Naive thymus-derived CD4-positive, alpha-beta T cell (primary cell): ENCODE measurements at regions not wholly inside any gene's neighbourhood (a gene's known extent, or its start where the extent isn't known, plus 50 kb on each side); places are given as distances from the start of the nearest gene placed in this dataset.

Experiments
- ATAC-seq: fragments of 150-1000 bp; cut with Tn5 transposase; 2 replicates; pipeline ENCODE4 v1.10.0; 2021; ENCODE audit warnings: mild to moderate bottlenecking, moderate library complexity
- CTCF ChIA-PET: fragments of 350-600 bp; sonication (Branson Sonifier 250); formaldehyde crosslinking; loops from one replicate; lab custom pipeline; 2021; ENCODE audit warnings: antibody characterized with exemption; lab: Charles Lee
- POLR2A ChIA-PET: fragments of 350-600 bp; sonication (Branson Sonifier 250); formaldehyde crosslinking; loops from one replicate; lab custom pipeline; 2021; ENCODE audit warnings: antibody characterized with exemption, inconsistent platforms; lab: Charles Lee
- DNase-seq, 9 donors: peaks; one replicate each; pipeline versions ENCODE4 v3.0.0 to v3.0.0-alpha.2; 2020 to 2022; ENCODE audit warnings: mixed read lengths in 1 of 9
- H3K27ac ChIP-seq: one replicate; pipeline ENCODE4 v1.7.0; 2013; ENCODE audit warnings: mild to moderate bottlenecking, low read depth, low read length, moderate library complexity
- H3K27me3 ChIP-seq, 2 donors: one replicate each; pipeline ENCODE4 v1.7.0; 2013; ENCODE audit warnings: low read length in 2 of 2, mild to moderate bottlenecking in 2 of 2, moderate library complexity in 2 of 2; ENCODE audit not compliant: control insufficient read depth in 2 of 2, insufficient read depth in 2 of 2
- H3K36me3 ChIP-seq, 3 experiments: 1 replicate in 2 of 3; 2 replicates in 1 of 3; pipeline ENCODE4 v1.7.0; 2013; ENCODE audit warnings: low read length in 3 of 3, mild to moderate bottlenecking in 3 of 3, moderate library complexity in 1 of 3; ENCODE audit not compliant: insufficient read depth in 3 of 3, control insufficient read depth in 2 of 3
- H3K4me1 ChIP-seq, 2 donors: one replicate each; pipeline ENCODE4 v1.7.0; 2013; ENCODE audit warnings: low read length in 2 of 2, mild to moderate bottlenecking in 2 of 2, moderate library complexity in 1 of 2; ENCODE audit not compliant: control insufficient read depth in 2 of 2, insufficient read depth in 2 of 2
- H3K4me3 ChIP-seq: 2 replicates; pipeline ENCODE4 v1.7.0; 2013; ENCODE audit warnings: mild to moderate bottlenecking, low read length
- H3K9me3 ChIP-seq, 3 experiments: 1 replicate in 2 of 3; 2 replicates in 1 of 3; pipeline ENCODE4 v1.7.0; 2013; ENCODE audit warnings: low read length in 3 of 3; ENCODE audit not compliant: control insufficient read depth in 2 of 3
- H3K27ac Mint-ChIP-seq, 9 donors: one replicate each; pipeline ENCODE4 v1.8.0; 2020 to 2022; ENCODE audit warnings: mixed read lengths in 9 of 9, mild to moderate bottlenecking in 8 of 9, moderate library complexity in 5 of 9, inconsistent platforms in 2 of 9
- H3K27me3 Mint-ChIP-seq, 5 donors: one replicate each; pipeline ENCODE4 v1.8.0; 2021 to 2022; ENCODE audit warnings: mixed read lengths in 5 of 5, mild to moderate bottlenecking in 1 of 5
- H3K36me3 Mint-ChIP-seq, 5 donors: one replicate each; pipeline ENCODE4 v1.8.0; 2020 to 2022; ENCODE audit warnings: mixed read lengths in 5 of 5, mild to moderate bottlenecking in 3 of 5, inconsistent platforms in 1 of 5
- H3K4me1 Mint-ChIP-seq, 7 donors: one replicate each; pipeline ENCODE4 v1.8.0; 2020 to 2022; ENCODE audit warnings: mixed read lengths in 7 of 7, mild to moderate bottlenecking in 3 of 7, inconsistent platforms in 1 of 7
- H3K4me3 Mint-ChIP-seq, 10 donors: one replicate each; pipeline ENCODE4 v1.8.0; 2020 to 2022; ENCODE audit warnings: mild to moderate bottlenecking in 10 of 10, mixed read lengths in 10 of 10, moderate library complexity in 6 of 10, inconsistent platforms in 2 of 10
- H3K9me3 Mint-ChIP-seq, 11 donors: one replicate each; pipeline ENCODE4 v1.8.0; 2020 to 2022; ENCODE audit warnings: mixed read lengths in 11 of 11, mild to moderate bottlenecking in 4 of 11, inconsistent platforms in 1 of 11, moderate library complexity in 1 of 11
- intact Hi-C, 2 donors: fragments of 100-400 bp; cut with micrococcal nuclease; formaldehyde crosslinking; loops; one replicate each; pipeline ENCODE4 v1.15.1; 2023

DNA sequence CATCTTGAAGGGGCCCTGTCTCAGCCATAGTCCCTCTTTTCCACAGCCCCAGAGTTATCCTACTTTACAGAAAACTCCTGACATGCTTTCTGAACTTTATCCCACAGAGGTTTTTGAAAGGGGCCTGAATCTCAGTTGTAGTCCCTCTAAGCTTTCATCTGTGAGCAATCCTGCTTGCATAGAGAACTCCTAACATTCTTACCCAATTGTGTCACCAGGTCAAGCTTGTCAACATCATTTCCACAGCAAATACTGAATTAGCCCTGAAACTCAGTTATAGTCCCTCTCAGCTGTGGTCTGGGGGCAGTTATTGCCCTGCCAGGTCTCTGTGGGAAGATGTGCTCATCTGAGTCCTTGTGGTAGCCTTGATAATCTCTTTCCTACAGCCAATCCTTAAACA, 2190.3 kb upstream of the PCDH20 start:
- ChIA-PET POLR2A (no interaction called here), CTCF (no interaction called here)
- H3K4me3 Mint-ChIP-seq = no peak overlapping the region

GRCh38 chr13:63605403-63605802, 2189.8 kb upstream of the PCDH20 start:
- Histone ChIP-seq H3K27ac (no peak overlapping the region), H3K27me3 (no peaks in the 10 kb centered on the region), H3K4me1 (no peaks in the 10 kb centered on the region), H3K4me3 (no peak overlapping the region), H3K36me3 (no peaks in the 10 kb centered on the region), H3K9me3 (peaks cover 0 to 14% (median 0%) of the 10 kb centered on the region in 3 experiments)
- Mint-ChIP-seq H3K36me3 (no peaks in the 10 kb centered on the region), H3K4me3 (no peak overlapping the region), H3K4me1 (no peaks in the 10 kb centered on the region), H3K27ac (no peak overlapping the region), H3K9me3 (peaks cover 3 to 41% (median 19%) of the 10 kb centered on the region in 11 donors), H3K27me3 (no peaks in the 10 kb centered on the region)
- ChIA-PET POLR2A (no interaction called here), CTCF (no interaction called here)
- no peak for ATAC-seq
- intact Hi-C loops = no loop called here
- DNase-seq = no peak

More for the DNA sequence above, 2190.3 kb upstream of the PCDH20 start:
- Mint-ChIP-seq H3K27ac (no peak overlapping the region), H3K9me3 (peaks cover 3 to 38% (median 19%) of the 10 kb centered on the region in 11 donors), H3K36me3 (no peaks in the 10 kb centered on the region), H3K4me1 (no peaks in the 10 kb centered on the region), H3K27me3 (no peaks in the 10 kb centered on the region)
- Histone ChIP-seq H3K4me3 (no peak overlapping the region), H3K4me1 (no peaks in the 10 kb centered on the region), H3K36me3 (no peaks in the 10 kb centered on the region), H3K27me3 (no peaks in the 10 kb centered on the region), H3K27ac (no peak overlapping the region), H3K9me3 (peaks cover 0 to 14% (median 0%) of the 10 kb centered on the region in 3 experiments)
- intact Hi-C loops = no loop called here
- ATAC-seq = no peak
- DNase-seq = no peak

GRCh38 chr13:63595811-63596210, 2180.2 kb upstream of the PCDH20 start:
- H3K4me3 Mint-ChIP-seq = no peak overlapping the region
- H3K4me1 Mint-ChIP-seq = peaks cover 0 to 2% (median 0%) of the 10 kb centered on the region in 7 donors
- peaks cover 0 to 11% (median 3%) of the 10 kb centered on the region in 11 donors for H3K9me3 Mint-ChIP-seq
- H3K4me1 ChIP-seq = no peaks in the 10 kb centered on the region
- H3K36me3 ChIP-seq = no peaks in the 10 kb centered on the region
- no peaks in the 10 kb centered on the region for H3K9me3 ChIP-seq
- POLR2A ChIA-PET = no interaction called here
- DNase-seq (no peak), ATAC-seq (no peak)
- H3K27ac ChIP-seq = no peak overlapping the region
- intact Hi-C loops = no loop called here
- no peak overlapping the region for H3K27ac Mint-ChIP-seq
- no peak overlapping the region for H3K4me3 ChIP-seq
- CTCF ChIA-PET = no interaction called here
- H3K27me3 Mint-ChIP-seq = no peaks in the 10 kb centered on the region
- H3K27me3 ChIP-seq = no peaks in the 10 kb centered on the region
- H3K36me3 Mint-ChIP-seq = no peaks in the 10 kb centered on the region

- Histone ChIP-seq H3K27me3 (no peaks in the 10 kb centered on the region), H3K9me3 (no peaks in the 10 kb centered on the region), H3K27ac (no peak overlapping the region), H3K4me1 (no peaks in the 10 kb centered on the region), H3K36me3 (no peaks in the 10 kb centered on the region), H3K4me3 (no peak overlapping the region)
- no peak overlapping the region for H3K4me3 Mint-ChIP-seq
- intact Hi-C loops = no loop called here
- ChIA-PET CTCF (no interaction called here), POLR2A (no interaction called here)
- H3K9me3 Mint-ChIP-seq = peaks cover 0 to 28% (median 15%) of the 10 kb centered on the region in 11 donors
- H3K27ac Mint-ChIP-seq = no peak overlapping the region
- no peaks in the 10 kb centered on the region for H3K27me3 Mint-ChIP-seq
- H3K4me1 Mint-ChIP-seq = no peaks in the 10 kb centered on the region
- DNase-seq = no peak
- no peaks in the 10 kb centered on the region for H3K36me3 Mint-ChIP-seq
- ATAC-seq = no peak
These were observed 2170.8 kb upstream of the PCDH20 start for GRCh38 chr13:63586467-63586866.

- Histone ChIP-seq H3K27me3 (no peaks in the 10 kb centered on the region), H3K27ac (no peak overlapping the region), H3K4me3 (no peak overlapping the region), H3K4me1 (no peaks in the 10 kb centered on the region), H3K9me3 (peaks cover 0 to 10% (median 0%) of the 10 kb centered on the region in 3 experiments), H3K36me3 (no peaks in the 10 kb centered on the region)
- Mint-ChIP-seq H3K36me3 (no peaks in the 10 kb centered on the region), H3K4me3 (no peak overlapping the region), H3K27ac (no peak overlapping the region), H3K9me3 (peaks cover 0 to 25% (median 14%) of the 10 kb centered on the region in 11 donors), H3K4me1 (no peaks in the 10 kb centered on the region), H3K27me3 (no peaks in the 10 kb centered on the region)
- ChIA-PET POLR2A (no interaction called here), CTCF (no interaction called here)
- DNase-seq (no peak), ATAC-seq (no peak)
- intact Hi-C loops = no loop called here
These were observed 2163.1 kb upstream of the PCDH20 start for GRCh38 chr13:63578796-63579195.

- no peaks in the 10 kb centered on the region for H3K27me3 ChIP-seq
- H3K9me3 ChIP-seq = no peaks in the 10 kb centered on the region
- no peak for DNase-seq
- no peaks in the 10 kb centered on the region for H3K27me3 Mint-ChIP-seq
- no peaks in the 10 kb centered on the region for H3K4me1 ChIP-seq
- POLR2A ChIA-PET = no interaction called here
- no peak overlapping the region for H3K4me3 ChIP-seq
- H3K36me3 Mint-ChIP-seq = no peaks in the 10 kb centered on the region
- H3K36me3 ChIP-seq = no peaks in the 10 kb centered on the region
- intact Hi-C loops = no loop called here
- no peak overlapping the region for H3K27ac Mint-ChIP-seq
- no peaks in the 10 kb centered on the region for H3K4me1 Mint-ChIP-seq
- peaks cover 0 to 8% (median 4%) of the 10 kb centered on the region in 11 donors for H3K9me3 Mint-ChIP-seq
- no peak overlapping the region for H3K27ac ChIP-seq
- no peak for ATAC-seq
- no peak overlapping the region for H3K4me3 Mint-ChIP-seq
- CTCF ChIA-PET = no interaction called here
These were observed 2151.4 kb upstream of the PCDH20 start for GRCh38 chr13:63567031-63567430.

DNA sequence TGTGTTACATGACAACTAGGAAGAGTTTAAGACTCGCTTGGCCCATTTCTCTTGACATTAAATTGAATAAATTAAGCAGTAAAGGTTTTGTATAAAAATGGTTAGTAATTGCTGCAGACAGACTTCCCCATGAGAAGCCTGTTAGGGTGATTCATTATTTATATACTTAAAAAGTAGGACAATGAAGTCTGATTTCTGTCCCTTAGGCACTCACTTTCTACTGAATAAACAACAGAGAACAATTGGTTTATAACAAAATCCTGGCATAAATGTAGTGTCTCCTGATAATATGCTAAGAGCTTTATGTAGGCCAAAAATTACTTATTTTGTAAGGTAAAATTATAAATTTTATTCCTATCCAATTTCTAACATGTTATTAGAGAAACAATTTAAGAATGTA, 2138.5 kb upstream of the PCDH20 start:
- H3K4me3 ChIP-seq = no peak overlapping the region
- Mint-ChIP-seq H3K9me3 (peaks cover 0 to 7% (median 3%) of the 10 kb centered on the region in 11 donors), H3K27ac (no peak overlapping the region), H3K4me3 (no peak overlapping the region), H3K4me1 (no peaks in the 10 kb centered on the region), H3K36me3 (no peaks in the 10 kb centered on the region), H3K27me3 (no peaks in the 10 kb centered on the region)
- no peaks in the 10 kb centered on the region for H3K27me3 ChIP-seq
- intact Hi-C loops = no loop called here
- ATAC-seq (no peak), DNase-seq (no peak)
- no peaks in the 10 kb centered on the region for H3K9me3 ChIP-seq
- no peak overlapping the region for H3K27ac ChIP-seq
- CTCF ChIA-PET = no interaction called here
- POLR2A ChIA-PET = no interaction called here
- H3K4me1 ChIP-seq = no peaks in the 10 kb centered on the region
- no peaks in the 10 kb centered on the region for H3K36me3 ChIP-seq
